Ovary (tissue), 7 donors: ENCODE measurements at regions not wholly inside any gene's neighbourhood (a gene's known extent, or its start where the extent isn't known, plus 50 kb on each side); places are given as distances from the start of the nearest gene placed in this dataset.
"Not testable (repeated sequence)": the region's sequence is repeated elsewhere in the genome, so short reads cannot be mapped to it uniquely, and the experiment has no call there.

Experiments used
- DNase-seq, 5 donors: peaks; one replicate each; pipeline ENCODE4 v3.0.0-alpha.2; 2019 to 2020
- H3K27ac ChIP-seq, 2 donors: fragments of 200-600 bp; one replicate each; pipeline versions ENCODE4 v1.5.1 to v1.8.0; 2019 to 2022
- H3K27me3 ChIP-seq: fragments of 200-600 bp; one replicate; pipeline ENCODE4 v1.8.0; 2022
- H3K36me3 ChIP-seq: fragments of 200-600 bp; sonication (generic); one replicate; pipeline ENCODE4 v1.5.1; 2019
- H3K4me1 ChIP-seq: one replicate; pipeline ENCODE4 v1.8.1; 2013; ENCODE audit warnings: mild to moderate bottlenecking, moderate library complexity; ENCODE audit not compliant: insufficient read depth
- H3K4me3 ChIP-seq: fragments of 200-600 bp; sonication (generic); one replicate; pipeline ENCODE4 v1.5.1; 2017
- H3K9me3 ChIP-seq, 2 donors: fragments of 200-600 bp in 1 of 2; sonication (generic) in 1 of 2; one replicate each; pipeline versions ENCODE4 v1.5.1 to v1.8.1; 2013 to 2019; ENCODE audit warnings: mild to moderate bottlenecking in 1 of 2, moderate library complexity in 1 of 2
- EP300 ChIP-seq: sonication (generic); formaldehyde crosslinking; IDR thresholded peaks from one replicate; pipeline ENCODE4 v1.6.1; 2017; ENCODE audit warnings: antibody characterized with exemption
- POLR2A ChIP-seq: fragments of 450-650 bp; IDR thresholded peaks from one replicate; pipeline ENCODE4 v1.6.1; 2017; ENCODE audit warnings: antibody characterized with exemption, mild to moderate bottlenecking, moderate library complexity
- WGBS, 3 donors: extraction: QIAGEN DNeasy Blood & Tissue Kit in 1 of 3; methylation state at CpG; one replicate each; pipeline versions ENCODE4 v1.1.5 to v1.1.7; 2013 to 2017; 5-methylcytosine and 5-hydroxymethylcytosine counted together
- intact Hi-C, 4 donors: fragments of 100-400 bp; cut with DNase I; formaldehyde crosslinking; loops; one replicate each; pipeline versions ENCODE4 v1.11.0 to v1.15.1; 2022 to 2023
- TF ChIP-seq, protein P1 (sequence below), 3 donors: fragments of 450-650 bp in 2 of 3; fragments of 200-600 bp in 1 of 3; IDR thresholded peaks; one replicate each; pipeline versions ENCODE4 v1.5.1 to v1.8.0; 2016 to 2022; ENCODE audit warnings: antibody characterized with exemption in 3 of 3, mild to moderate bottlenecking in 1 of 3
- donor health status: DM: no; HTN: no; CAD: no; lungs with moderate emphysema.
- donor health status: DM: no; HTN: no; CAD: no.
- donor health status: Bipolar disorder and iron deficiency.
- donor health status: DM: no; HTN: no; CAD: no.
- donor health status: DM: yes; HTN: yes; CAD: no.

DNA sequence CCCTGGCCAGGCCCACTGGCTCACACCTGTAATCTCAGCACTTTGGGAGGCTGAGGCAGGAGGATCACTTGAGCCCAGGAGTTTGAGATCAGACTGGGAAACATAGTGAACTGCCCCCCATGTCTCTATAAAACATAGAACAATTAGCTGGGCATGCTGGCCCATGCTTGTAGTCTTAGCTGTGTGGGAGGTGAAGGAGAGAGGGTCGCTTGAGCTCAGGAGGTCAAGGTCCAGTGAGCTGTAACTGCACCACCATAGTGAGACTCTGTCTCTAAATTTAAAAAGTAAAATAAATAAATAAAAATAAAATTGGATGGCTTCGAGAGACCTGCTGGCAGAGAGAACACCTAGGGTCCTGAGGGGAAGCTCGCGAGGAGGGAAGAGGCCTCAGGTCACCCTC lies 69.9 kb upstream of the PARD3 start:
- no peaks in the 10 kb centered on the region for H3K27me3 ChIP-seq
- TF ChIP-seq, protein P1, sequence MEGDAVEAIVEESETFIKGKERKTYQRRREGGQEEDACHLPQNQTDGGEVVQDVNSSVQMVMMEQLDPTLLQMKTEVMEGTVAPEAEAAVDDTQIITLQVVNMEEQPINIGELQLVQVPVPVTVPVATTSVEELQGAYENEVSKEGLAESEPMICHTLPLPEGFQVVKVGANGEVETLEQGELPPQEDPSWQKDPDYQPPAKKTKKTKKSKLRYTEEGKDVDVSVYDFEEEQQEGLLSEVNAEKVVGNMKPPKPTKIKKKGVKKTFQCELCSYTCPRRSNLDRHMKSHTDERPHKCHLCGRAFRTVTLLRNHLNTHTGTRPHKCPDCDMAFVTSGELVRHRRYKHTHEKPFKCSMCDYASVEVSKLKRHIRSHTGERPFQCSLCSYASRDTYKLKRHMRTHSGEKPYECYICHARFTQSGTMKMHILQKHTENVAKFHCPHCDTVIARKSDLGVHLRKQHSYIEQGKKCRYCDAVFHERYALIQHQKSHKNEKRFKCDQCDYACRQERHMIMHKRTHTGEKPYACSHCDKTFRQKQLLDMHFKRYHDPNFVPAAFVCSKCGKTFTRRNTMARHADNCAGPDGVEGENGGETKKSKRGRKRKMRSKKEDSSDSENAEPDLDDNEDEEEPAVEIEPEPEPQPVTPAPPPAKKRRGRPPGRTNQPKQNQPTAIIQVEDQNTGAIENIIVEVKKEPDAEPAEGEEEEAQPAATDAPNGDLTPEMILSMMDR (IDR thresholded peaks at IDR 0.05) = no peak
- no peak for TF ChIP-seq POLR2A
- TF ChIP-seq EP300 = no peak
- H3K27ac ChIP-seq = no peak overlapping the region
- no peak overlapping the region for H3K4me3 ChIP-seq
- no peaks in the 10 kb centered on the region for H3K36me3 ChIP-seq
- WGBS, 3 donors = 83 to 90% (median 88%) methylated on average over 4 of the region's 4 CpGs
- intact Hi-C loops = no loop called here
- no peak for DNase-seq
- no peaks in the 10 kb centered on the region for H3K4me1 ChIP-seq
- no peaks in the 10 kb centered on the region for H3K9me3 ChIP-seq

DNA sequence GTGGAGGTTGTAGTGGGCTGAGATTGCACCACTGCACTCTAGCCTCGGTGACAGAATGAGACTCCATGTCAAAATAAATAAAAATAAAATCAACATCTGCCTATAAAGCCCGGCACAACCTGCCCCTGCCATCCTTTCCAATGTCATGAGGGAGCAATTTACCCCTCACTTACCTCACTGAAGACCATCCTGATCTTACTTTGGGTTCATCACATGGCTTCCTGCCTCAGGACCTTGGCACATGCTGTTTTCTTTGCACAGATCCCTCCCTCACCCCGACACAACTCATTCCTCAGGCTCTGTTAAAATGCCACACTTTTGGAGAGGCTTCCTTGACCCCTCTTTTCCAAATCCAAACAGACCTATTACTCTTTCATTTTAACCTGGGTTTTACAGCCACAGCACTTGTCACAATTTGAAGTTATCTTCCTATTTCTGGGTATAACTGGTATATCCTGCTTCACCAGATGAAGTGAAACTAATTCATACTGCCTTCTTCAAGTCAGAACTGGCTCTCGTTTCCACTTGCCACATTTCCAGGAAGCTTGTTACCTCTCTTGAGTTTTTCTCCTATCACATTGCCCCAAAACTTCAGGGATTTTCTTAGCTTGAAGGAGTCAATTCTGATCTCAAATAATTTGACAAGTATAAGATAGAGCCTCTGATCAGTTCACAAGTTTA lies 69.3 kb upstream of the PARD3 start:
- Histone ChIP-seq H3K36me3 (no peaks in the 10 kb centered on the region), H3K9me3 (no peaks in the 10 kb centered on the region), H3K4me3 (no peak overlapping the region), H3K4me1 (no peaks in the 10 kb centered on the region), H3K27ac (no peak overlapping the region), H3K27me3 (no peaks in the 10 kb centered on the region)
- no peak for TF ChIP-seq EP300
- TF ChIP-seq, protein P1 (IDR thresholded peaks at IDR 0.05) = no peak
- TF ChIP-seq POLR2A = no peak
- WGBS, 3 donors = 76 to 86% (median 84%) methylated on average over 4 of the region's 4 CpGs
- intact Hi-C loops = no loop called here
- no peak for DNase-seq

DNA sequence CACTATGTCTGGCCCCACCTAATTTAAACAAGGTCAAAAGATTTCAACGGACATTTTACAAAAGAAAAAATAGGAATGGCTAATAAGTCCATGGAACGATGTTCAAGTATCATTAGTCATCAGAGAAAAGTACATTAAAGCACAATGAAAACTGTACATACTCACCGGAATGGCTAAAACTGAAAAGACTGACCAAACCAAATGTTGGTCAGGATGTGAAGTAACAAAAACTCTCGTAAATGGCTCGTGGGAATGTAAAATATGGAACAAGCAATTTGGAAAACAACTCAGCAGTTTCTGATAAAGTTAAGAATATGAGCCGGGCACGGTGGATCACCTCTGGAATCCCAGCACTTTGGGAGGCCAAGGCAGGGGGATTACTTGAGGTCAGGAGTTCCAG lies 65.7 kb upstream of the PARD3 start:
- WGBS, 3 donors = 81 to 86% (median 86%) methylated on average over 7 of the region's 7 CpGs
- intact Hi-C loops = no loop called here
- DNase-seq = no peak

DNA sequence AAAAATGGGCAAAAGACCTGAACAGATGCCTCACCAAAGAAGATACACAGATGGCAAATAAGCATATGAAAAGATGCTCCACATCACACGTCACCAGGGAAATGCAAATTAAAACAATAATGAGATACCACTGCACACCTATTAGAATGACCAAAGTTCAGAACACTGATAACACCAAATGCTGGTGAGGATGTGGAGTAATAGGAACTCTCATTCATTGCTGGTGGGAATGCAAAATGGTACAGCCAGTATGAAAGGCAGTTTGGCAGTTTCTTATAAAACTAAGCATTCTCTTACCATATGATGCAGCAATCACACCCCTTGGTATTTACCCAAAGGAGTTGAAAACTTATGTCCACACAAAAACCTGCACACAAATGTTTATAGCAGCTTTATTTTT lies 63.6 kb upstream of the PARD3 start:
- H3K9me3 ChIP-seq, H3K27me3 ChIP-seq, H3K36me3 ChIP-seq, H3K4me1 ChIP-seq, H3K27ac ChIP-seq, intact Hi-C loops, DNase-seq, H3K4me3 ChIP-seq: not testable (repeated sequence)
- 86 to 94% (median 91%) methylated on average over 1 of the region's 1 CpG for WGBS, 3 donors

More for the DNA sequence above, 65.7 kb upstream of the PARD3 start:
- Histone ChIP-seq H3K36me3 (no peaks in the 10 kb centered on the region), H3K27ac (no peak overlapping the region), H3K27me3 (no peaks in the 10 kb centered on the region), H3K4me3 (no peak overlapping the region), H3K4me1 (no peaks in the 10 kb centered on the region), H3K9me3 (no peaks in the 10 kb centered on the region)
- TF ChIP-seq POLR2A = no peak
- no peak for TF ChIP-seq EP300
- TF ChIP-seq, protein P1 (IDR thresholded peaks at IDR 0.05) = no peak

DNA sequence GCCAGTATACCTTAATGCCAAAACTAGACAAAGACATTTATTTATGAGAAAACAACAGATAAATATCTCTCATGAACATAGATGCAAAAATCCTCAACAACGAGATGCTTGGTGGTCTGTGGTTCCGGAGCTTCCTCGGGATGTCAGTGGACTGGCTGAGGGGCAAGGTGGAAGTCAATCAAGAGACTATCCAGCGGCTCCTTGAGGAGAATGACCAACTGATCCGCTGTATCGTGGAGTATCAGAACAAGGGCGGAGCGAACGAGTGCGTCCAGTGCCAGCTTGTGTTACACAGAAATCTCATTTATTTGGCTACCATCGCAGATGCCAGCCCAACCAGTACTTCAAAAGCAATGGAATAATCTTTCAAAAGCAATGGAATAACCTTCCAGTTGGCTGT lies 60.0 kb upstream of the PARD3 start:
- intact Hi-C loops = no loop called here

More for the DNA sequence above, 60.0 kb upstream of the PARD3 start:
- DNase-seq = no peak
- H3K27me3 ChIP-seq = no peaks in the 10 kb centered on the region
- TF ChIP-seq POLR2A (no peak), EP300 (no peak)
- TF ChIP-seq, protein P1 (IDR thresholded peaks at IDR 0.05) = no peak
- H3K4me3 ChIP-seq = no peak overlapping the region
- H3K27ac ChIP-seq = no peak overlapping the region
- 94 to 97% (median 96%) methylated on average over 11 of the region's 11 CpGs for WGBS, 3 donors
- no peaks in the 10 kb centered on the region for H3K36me3 ChIP-seq
- H3K4me1 ChIP-seq = no peaks in the 10 kb centered on the region
- no peaks in the 10 kb centered on the region for H3K9me3 ChIP-seq
